Epithelial cell of esophagus (primary cell): ENCODE measurements at regions not wholly inside any gene's neighbourhood (a gene's known extent, or its start where the extent isn't known, plus 50 kb on each side); places are given as distances from the start of the nearest gene placed in this dataset.
A peak's percentile ranks its signal among the peaks of the same experiment; 100 is the strongest.

ENCODE experiments used
- DNase-seq: peaks from one replicate; pipeline ENCODE4 v3.0.0; 2010; ENCODE audit warnings: low read depth
- H3K4me3 ChIP-seq: 2 replicates; pipeline ENCODE4 v1.5.1; 2011; ENCODE audit warnings: mild to moderate bottlenecking, low read length, control low read depth
- CTCF ChIP-seq: IDR thresholded peaks from 2 replicates; pipeline ENCODE4 v1.5.1; 2011; ENCODE audit warnings: low read depth, mild to moderate bottlenecking, low read length, control low read depth, inconsistent platforms; ENCODE audit not compliant: insufficient read depth; ENCODE audit errors: missing control alignments

- no peak for DNase-seq
- no peak for TF ChIP-seq CTCF
- no peak overlapping the region for H3K4me3 ChIP-seq
Observed at GRCh38 chr13:106377931-106378662, 157.4 kb downstream of the EFNB2 start.

- no peak overlapping the region for H3K4me3 ChIP-seq
- no peak for TF ChIP-seq CTCF
- no peak for DNase-seq
Observed at GRCh38 chr13:106377341-106377740, 158.1 kb downstream of the EFNB2 start.

- H3K4me3 ChIP-seq = no peak overlapping the region
- no peak for TF ChIP-seq CTCF
- DNase-seq = peak; percentile 95
Observed at GRCh38 chr13:106376401-106377112, 158.9 kb downstream of the EFNB2 start.

GRCh38 chr13:106375085-106375484 lies 160.4 kb downstream of the EFNB2 start:
- TF ChIP-seq CTCF = no peak
- H3K4me3 ChIP-seq = no peak overlapping the region
- no peak for DNase-seq

- no peak for DNase-seq
- no peak for TF ChIP-seq CTCF
- H3K4me3 ChIP-seq = no peak overlapping the region
Observed at GRCh38 chr13:106374631-106375030, 160.8 kb downstream of the EFNB2 start.

GRCh38 chr13:106373989-106374572 lies 161.4 kb downstream of the EFNB2 start:
- peak; percentile 30 for DNase-seq
- no peak for TF ChIP-seq CTCF
- H3K4me3 ChIP-seq = no peak overlapping the region
